ENCODE measurements at regions not wholly inside any gene's neighbourhood (a gene's known extent, or its start where the extent isn't known, plus 50 kb on each side); places are given as distances from the start of the nearest gene placed in this dataset.

GRCh38 chr20:51202304-51202703 lies 179.4 kb upstream of the KCNG1 start:
- TF ChIP-seq CTCF (IDR thresholded peaks at IDR 0.05) (no peak), EZH2 (IDR thresholded peaks at IDR 0.05; ENCODE audit: borderline replicate concordance, insufficient read depth, low read depth, low read length, poor library complexity, severe bottlenecking) (no peak)
